ENCODE measurements at regions not wholly inside any gene's neighbourhood (a gene's known extent, or its start where the extent isn't known, plus 50 kb on each side); places are given as distances from the start of the nearest gene placed in this dataset.

GRCh38 chr1:175894581-175894980 lies 151.2 kb upstream of the TNR start:
- TF ChIP-seq POLR2A (IDR thresholded peaks at IDR 0.05), result no peak
- TF ChIP-seq EP300 (IDR thresholded peaks at IDR 0.05), result no peak
- no peak for TF ChIP-seq POLR2AphosphoS5 (IDR thresholded peaks at IDR 0.05)

All from gastroesophageal sphincter (tissue), 2 donors.